ENCODE measurements at regions not wholly inside any gene's neighbourhood (a gene's known extent, or its start where the extent isn't known, plus 50 kb on each side); places are given as distances from the start of the nearest gene placed in this dataset.

DNA sequence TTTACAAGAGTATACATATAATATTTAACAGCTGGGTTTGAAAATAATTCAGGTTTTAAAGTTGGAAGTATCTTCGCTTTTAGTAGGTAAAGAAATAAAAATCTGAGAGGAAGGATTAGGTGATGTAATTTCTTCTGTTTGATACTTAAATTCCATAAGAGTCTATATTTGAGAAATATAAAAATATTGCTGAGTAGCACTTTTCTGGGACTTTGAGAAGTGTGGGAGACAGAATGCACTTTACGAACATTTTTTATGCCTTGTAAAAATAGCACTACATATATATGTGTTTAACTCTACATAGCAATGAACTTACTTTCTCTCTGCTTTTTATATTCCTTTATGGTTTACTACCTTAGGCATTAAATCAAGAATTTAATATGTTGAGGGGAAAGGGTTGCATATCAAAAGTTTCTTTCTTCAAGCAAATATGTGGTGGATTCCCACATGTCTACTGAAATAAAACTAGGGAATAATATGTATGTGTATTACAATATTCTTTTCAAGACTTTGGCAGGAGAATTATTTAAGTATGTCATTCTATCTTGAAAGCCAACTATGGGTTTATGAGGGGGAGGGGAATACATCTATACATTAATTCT, 266.7 kb upstream of the ADAMTS5 start:
- TF ChIP-seq, protein P1, sequence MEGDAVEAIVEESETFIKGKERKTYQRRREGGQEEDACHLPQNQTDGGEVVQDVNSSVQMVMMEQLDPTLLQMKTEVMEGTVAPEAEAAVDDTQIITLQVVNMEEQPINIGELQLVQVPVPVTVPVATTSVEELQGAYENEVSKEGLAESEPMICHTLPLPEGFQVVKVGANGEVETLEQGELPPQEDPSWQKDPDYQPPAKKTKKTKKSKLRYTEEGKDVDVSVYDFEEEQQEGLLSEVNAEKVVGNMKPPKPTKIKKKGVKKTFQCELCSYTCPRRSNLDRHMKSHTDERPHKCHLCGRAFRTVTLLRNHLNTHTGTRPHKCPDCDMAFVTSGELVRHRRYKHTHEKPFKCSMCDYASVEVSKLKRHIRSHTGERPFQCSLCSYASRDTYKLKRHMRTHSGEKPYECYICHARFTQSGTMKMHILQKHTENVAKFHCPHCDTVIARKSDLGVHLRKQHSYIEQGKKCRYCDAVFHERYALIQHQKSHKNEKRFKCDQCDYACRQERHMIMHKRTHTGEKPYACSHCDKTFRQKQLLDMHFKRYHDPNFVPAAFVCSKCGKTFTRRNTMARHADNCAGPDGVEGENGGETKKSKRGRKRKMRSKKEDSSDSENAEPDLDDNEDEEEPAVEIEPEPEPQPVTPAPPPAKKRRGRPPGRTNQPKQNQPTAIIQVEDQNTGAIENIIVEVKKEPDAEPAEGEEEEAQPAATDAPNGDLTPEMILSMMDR (IDR thresholded peaks at IDR 0.05; ENCODE audit: low read depth, low read length): no peak
- H3K4me1 ChIP-seq (ENCODE audit: low read depth): no peaks in the 10 kb centered on the region
- DNase-seq (ENCODE audit: low read depth in 1 of 2, low spot score in 1 of 2): no peak
- H3K36me3 ChIP-seq: no peaks in the 10 kb centered on the region
- H3K27ac ChIP-seq: no peak overlapping the region
- no peak overlapping the region for H3K4me3 ChIP-seq
- no peaks in the 10 kb centered on the region for H3K27me3 ChIP-seq
- H3K9me3 ChIP-seq (ENCODE audit: low read depth): no peaks in the 10 kb centered on the region

DNA sequence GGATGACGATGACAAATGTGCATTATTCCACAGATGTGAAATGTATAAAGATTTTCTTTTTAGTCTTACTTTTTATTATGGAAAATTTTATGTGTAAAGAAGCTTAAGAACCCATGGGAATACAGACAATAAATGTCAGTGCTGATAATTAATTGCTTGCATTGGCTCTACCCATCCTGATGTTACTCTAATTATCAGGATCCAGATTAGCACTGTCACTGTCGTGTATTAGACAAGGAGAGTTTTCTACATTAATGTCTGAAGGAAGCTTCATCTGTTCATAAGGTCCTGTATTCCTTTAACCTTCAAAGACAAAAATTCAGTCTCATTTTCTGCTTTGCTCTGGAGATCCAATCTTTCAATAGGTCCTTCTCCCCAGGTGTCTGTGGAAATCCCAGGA, 259.1 kb upstream of the ADAMTS5 start:
- H3K36me3 ChIP-seq: no peaks in the 10 kb centered on the region
- DNase-seq (ENCODE audit: low read depth in 1 of 2, low spot score in 1 of 2): no peak
- no peaks in the 10 kb centered on the region for H3K9me3 ChIP-seq (ENCODE audit: low read depth)
- H3K4me1 ChIP-seq (ENCODE audit: low read depth): no peaks in the 10 kb centered on the region
- no peak overlapping the region for H3K4me3 ChIP-seq
- no peak overlapping the region for H3K27ac ChIP-seq
- TF ChIP-seq, protein P1 (IDR thresholded peaks at IDR 0.05; ENCODE audit: low read depth, low read length): no peak
- H3K27me3 ChIP-seq: no peaks in the 10 kb centered on the region

- DNase-seq (ENCODE audit: low read depth in 1 of 2, low spot score in 1 of 2): no peak
- H3K9me3 ChIP-seq (ENCODE audit: low read depth): no peaks in the 10 kb centered on the region
- H3K4me3 ChIP-seq: no peak overlapping the region
- TF ChIP-seq, protein P1 (IDR thresholded peaks at IDR 0.05; ENCODE audit: low read depth, low read length): no peak
- H3K36me3 ChIP-seq: no peaks in the 10 kb centered on the region
- H3K4me1 ChIP-seq (ENCODE audit: low read depth): no peaks in the 10 kb centered on the region
- H3K27me3 ChIP-seq: no peaks in the 10 kb centered on the region
- H3K27ac ChIP-seq: no peak overlapping the region
Observed at GRCh38 chr21:27225151-27225550, 258.3 kb upstream of the ADAMTS5 start.

DNA sequence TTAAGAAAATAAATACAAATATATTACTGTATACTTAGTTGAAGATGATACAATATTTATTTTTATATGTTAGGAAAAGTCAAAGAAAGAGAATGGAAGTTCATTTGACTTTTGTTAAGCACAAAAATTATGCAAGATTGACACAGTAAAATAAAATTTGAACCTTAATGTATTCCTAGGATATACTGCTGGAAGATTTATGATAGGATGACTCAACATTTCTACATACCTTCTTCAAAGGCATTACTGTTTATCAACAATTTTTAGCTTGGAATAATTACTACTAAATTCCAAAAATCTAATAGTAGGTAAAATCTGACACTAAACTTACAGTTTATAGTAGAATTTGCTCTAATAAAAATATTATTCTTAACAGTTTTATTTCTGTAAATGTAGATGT, 257.3 kb upstream of the ADAMTS5 start:
- TF ChIP-seq, protein P1 (IDR thresholded peaks at IDR 0.05; ENCODE audit: low read depth, low read length): no peak
- no peak overlapping the region for H3K4me3 ChIP-seq
- no peak for DNase-seq (ENCODE audit: low read depth in 1 of 2, low spot score in 1 of 2)
- H3K4me1 ChIP-seq (ENCODE audit: low read depth): no peaks in the 10 kb centered on the region
- H3K9me3 ChIP-seq (ENCODE audit: low read depth): no peaks in the 10 kb centered on the region
- no peaks in the 10 kb centered on the region for H3K36me3 ChIP-seq
- no peaks in the 10 kb centered on the region for H3K27me3 ChIP-seq
- no peak overlapping the region for H3K27ac ChIP-seq

DNA sequence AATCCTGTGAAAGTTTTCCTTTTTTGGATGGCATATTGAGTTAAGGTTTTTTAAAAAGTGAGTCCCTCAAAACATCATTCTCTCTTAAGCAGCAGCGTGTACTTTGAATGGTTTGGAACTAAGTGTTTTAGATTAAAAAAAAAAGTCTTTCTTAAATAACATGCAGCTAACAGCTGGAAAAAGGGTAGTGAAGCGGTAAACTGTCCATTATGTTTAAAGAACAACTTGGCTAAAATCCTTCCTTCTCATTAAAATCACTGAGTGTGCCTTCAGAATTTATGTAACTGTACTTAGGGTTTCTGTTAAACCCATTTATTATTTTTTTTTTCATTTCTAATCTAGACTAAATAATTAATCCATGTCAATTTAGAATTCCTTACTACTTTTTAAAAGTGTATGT, 254.2 kb upstream of the ADAMTS5 start:
- H3K36me3 ChIP-seq: no peaks in the 10 kb centered on the region
- TF ChIP-seq, protein P1 (IDR thresholded peaks at IDR 0.05; ENCODE audit: low read depth, low read length): no peak
- H3K27ac ChIP-seq: no peak overlapping the region
- no peaks in the 10 kb centered on the region for H3K4me1 ChIP-seq (ENCODE audit: low read depth)
- H3K27me3 ChIP-seq: no peaks in the 10 kb centered on the region
- no peaks in the 10 kb centered on the region for H3K9me3 ChIP-seq (ENCODE audit: low read depth)
- no peak for DNase-seq (ENCODE audit: low read depth in 1 of 2, low spot score in 1 of 2)
- no peak overlapping the region for H3K4me3 ChIP-seq

- no peaks in the 10 kb centered on the region for H3K9me3 ChIP-seq (ENCODE audit: low read depth)
- TF ChIP-seq, protein P1 (IDR thresholded peaks at IDR 0.05; ENCODE audit: low read depth, low read length): no peak
- no peaks in the 10 kb centered on the region for H3K4me1 ChIP-seq (ENCODE audit: low read depth)
- no peak overlapping the region for H3K27ac ChIP-seq
- no peaks in the 10 kb centered on the region for H3K27me3 ChIP-seq
- H3K4me3 ChIP-seq: no peak overlapping the region
- DNase-seq (ENCODE audit: low read depth in 1 of 2, low spot score in 1 of 2): no peak
- H3K36me3 ChIP-seq: no peaks in the 10 kb centered on the region
Observed at GRCh38 chr21:27220416-27220815, 253.5 kb upstream of the ADAMTS5 start.
